NCI-H2029 (cell line): ENCODE measurements at regions not wholly inside any gene's neighbourhood (a gene's known extent, or its start where the extent isn't known, plus 50 kb on each side); places are given as distances from the start of the nearest gene placed in this dataset.

ENCODE experiments used
- DNase-seq: peaks from one replicate; lab custom pipeline; 2025; lab: John Stamatoyannopoulos, UW

GRCh38 chr19:31706691-31707620 lies 357.7 kb upstream of the TSHZ3 start:
- DNase-seq = no peak

DNA sequence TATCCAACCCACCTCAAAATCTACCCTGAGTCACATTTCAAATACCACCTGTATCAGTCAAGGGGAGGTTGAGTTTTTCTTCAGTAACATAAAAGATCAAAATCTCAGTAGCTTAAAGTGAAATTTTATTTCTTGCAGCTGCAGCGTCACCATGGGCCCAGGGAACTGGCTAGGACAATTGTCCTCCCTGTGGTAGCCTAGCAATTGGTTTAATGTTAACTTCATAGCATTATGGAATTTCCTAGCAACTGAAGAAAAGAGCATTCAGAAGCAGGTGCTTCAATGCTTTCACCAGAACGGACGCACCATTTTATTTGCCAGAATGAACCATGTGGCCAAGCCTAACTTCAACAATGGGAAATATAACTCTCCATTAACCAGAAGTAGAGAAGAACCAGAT lies 359.3 kb upstream of the TSHZ3 start:
- DNase-seq = no peak

- DNase-seq = no peak
These were observed 360.2 kb upstream of the TSHZ3 start for GRCh38 chr19:31709476-31709875.

DNA sequence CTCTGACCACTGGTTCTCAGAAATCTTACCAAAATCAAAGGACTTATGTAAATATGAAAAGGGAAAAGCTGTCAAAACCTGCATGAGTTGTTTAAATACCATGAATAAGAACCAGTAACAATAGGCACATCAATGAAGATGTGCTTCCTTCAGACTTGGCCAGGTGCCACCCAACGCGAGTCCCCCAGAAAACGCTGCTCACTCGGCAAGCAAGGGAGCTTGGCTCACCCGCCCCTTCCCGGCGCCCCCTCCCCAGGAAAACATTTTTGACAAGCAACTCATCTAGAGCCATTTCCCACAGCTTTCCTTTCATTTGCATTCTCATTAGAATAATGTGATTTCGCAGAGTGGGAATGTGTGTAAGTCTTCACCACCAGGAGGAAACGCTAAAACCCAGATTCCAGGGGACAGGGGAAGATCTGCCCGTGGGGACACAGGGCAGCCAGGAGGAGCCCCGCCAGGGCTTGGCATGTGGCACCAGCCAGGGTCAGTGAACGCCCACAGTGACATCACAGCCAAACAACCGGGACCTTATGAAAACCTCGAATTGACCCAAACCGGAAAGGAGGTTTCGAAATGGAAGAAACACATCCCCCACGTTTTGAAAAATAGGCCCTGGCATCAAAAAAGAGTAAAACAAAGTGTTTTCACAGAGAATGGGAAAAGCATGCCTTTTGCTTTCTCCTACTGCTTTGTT lies 366.2 kb upstream of the TSHZ3 start:
- no peak for DNase-seq

- no peak for DNase-seq
These were observed 367.6 kb upstream of the TSHZ3 start for GRCh38 chr19:31716826-31717225.

- DNase-seq = no peak
These were observed 368.2 kb upstream of the TSHZ3 start for GRCh38 chr19:31717269-31717923.

DNA sequence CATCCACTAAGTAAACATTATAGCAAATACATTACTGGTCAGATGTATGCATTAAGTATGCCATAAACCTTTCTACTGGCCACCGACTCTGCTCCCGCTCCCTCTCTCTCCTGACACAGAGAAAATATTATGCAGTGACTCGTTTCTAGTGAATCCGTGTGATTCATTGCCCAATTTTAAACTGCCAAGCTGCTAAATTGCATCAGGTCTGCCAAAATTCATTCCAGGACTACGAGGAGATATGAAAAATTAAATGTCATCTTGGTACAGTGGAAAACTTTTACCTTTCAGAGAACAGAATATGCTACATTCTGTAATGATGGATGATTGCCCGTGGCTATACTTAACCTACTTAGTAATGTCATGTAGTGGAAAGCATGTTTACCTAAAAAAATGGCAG lies 368.8 kb upstream of the TSHZ3 start:
- DNase-seq = no peak

- no peak for DNase-seq
These were observed 369.7 kb upstream of the TSHZ3 start for GRCh38 chr19:31718898-31719297.

GRCh38 chr19:31723101-31723500 lies 373.9 kb upstream of the TSHZ3 start:
- DNase-seq = no peak

- DNase-seq = no peak
These were observed 375.8 kb upstream of the TSHZ3 start for GRCh38 chr19:31725051-31725450.

GRCh38 chr19:31727536-31727935 lies 378.3 kb upstream of the TSHZ3 start:
- no peak for DNase-seq

DNA sequence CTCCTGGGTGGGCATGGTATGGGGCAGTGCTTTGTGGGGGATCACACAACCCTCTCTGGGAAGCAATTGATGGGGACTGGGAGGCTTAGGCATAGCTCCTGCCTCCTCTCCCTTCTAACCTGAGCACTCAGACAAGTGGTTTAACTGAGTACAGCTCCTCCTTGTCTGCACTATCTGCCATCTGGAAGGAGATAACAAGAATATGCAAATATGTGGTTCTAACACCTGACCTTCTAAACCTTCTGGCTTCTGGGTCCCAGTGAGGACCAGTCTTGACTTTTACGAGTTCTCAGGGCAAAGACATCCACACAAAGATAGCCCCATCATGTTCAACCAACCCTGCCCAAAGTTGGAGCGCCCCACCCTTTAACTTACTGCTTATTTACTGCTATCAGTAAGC lies 381.0 kb upstream of the TSHZ3 start:
- no peak for DNase-seq

DNA sequence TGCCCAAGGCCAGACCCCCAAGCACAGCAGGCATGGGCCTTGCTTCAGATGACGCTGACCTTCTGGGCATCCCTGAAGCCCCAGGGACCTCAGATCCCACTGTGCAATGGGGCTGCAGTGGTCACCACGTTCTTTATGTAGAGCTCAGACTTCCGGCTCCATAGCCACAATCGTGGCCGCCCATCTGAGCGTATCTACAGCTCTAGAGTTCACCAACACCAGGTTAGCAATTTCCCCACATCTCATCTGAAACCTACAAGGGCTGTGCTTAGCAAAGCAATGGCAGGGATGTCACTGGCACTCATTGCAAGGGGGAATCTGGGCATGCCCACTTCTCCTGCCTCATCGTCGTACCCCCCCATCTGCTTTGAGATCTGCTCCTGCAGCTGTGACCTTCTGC lies 384.4 kb upstream of the TSHZ3 start:
- no peak for DNase-seq

- DNase-seq = no peak
These were observed 393.0 kb upstream of the TSHZ3 start for GRCh38 chr19:31742249-31742648.

GRCh38 chr19:31745731-31746130 lies 396.5 kb upstream of the TSHZ3 start:
- no peak for DNase-seq

DNA sequence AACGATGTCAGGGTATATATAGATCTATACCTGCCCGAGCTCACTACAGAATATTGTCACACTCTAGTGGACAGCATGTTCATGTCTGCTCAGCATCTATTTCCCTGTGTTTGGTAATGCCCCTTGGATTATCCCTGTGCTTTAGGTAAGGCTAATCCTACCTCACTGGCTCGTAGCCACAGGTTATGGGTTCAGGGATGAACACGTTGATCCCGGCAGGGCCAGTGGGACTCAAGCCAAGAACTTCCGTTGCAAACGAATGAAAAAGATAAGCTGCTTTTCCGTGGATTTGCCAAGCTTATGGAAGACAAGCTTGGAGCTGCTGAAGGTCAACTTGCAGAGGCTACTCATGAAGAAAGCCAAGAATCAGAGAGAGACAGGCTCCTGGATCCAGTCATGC lies 400.0 kb upstream of the TSHZ3 start:
- DNase-seq = no peak

DNA sequence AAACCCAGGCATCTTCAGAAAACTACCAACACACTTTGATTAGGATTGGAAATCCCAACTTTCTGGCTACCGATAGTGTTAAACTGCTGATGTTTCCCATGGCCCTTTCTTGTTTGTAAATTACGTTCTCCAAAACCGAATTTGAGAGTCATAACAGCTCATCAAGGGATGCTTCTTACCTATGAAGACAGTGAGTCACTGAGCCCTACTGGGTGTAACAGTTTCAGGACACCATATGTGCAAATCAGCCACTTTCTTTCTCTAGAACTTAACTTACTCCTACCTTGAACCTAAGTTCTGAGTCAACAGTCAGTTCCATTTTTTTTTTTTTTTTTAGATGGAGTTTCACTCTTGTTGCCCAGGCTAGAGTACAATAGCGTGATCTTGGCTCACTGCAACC lies 410.1 kb upstream of the TSHZ3 start:
- no peak for DNase-seq

DNA sequence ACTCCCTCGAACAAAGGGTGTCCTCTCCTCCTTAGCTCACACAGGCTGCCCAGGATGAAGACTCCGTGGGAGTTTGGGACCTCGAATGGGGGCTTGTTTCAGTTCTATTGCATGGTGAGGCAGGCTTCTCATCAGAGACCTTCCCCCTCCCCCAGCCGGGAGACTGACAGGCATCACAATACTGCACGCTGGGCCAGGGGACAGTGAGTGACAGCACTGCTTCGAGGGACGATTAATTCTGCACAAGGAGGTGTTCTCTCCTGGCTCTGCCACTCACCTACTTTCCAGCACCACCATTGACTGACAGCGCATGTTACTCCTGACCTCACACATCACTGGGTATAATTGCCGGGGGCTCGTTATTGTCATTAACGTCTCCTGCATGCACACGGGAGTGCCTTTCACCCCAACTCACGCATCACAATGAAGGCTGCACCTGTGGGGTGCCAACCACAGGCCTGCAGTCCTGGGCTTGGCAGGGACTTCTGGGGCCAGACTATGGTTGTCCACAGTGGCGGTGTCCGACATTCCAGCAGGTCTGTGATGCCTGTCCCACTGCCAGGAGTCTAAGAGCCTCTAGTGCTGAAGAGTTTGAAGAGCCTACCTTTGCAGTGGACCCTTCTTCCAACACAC lies 412.2 kb upstream of the TSHZ3 start:
- no peak for DNase-seq

- DNase-seq = no peak
These were observed 421.0 kb upstream of the TSHZ3 start for GRCh38 chr19:31770223-31770622.

GRCh38 chr19:31772915-31773314 lies 423.7 kb upstream of the TSHZ3 start:
- DNase-seq = no peak

- DNase-seq = no peak
These were observed 432.3 kb upstream of the TSHZ3 start for GRCh38 chr19:31781542-31781941.

- no peak for DNase-seq
These were observed 434.4 kb upstream of the TSHZ3 start for GRCh38 chr19:31783592-31783991.
